H7 (cell line): ENCODE measurements at regions not wholly inside any gene's neighbourhood (a gene's known extent, or its start where the extent isn't known, plus 50 kb on each side); places are given as distances from the start of the nearest gene placed in this dataset.

Experiments used
- DNase-seq: peaks from one replicate; pipeline ENCODE4 v3.0.0; 2012
- H3K27me3 ChIP-seq: 2 replicates; pipeline ENCODE4 v1.6.0; 2011; ENCODE audit warnings: mild to moderate bottlenecking, low read length; ENCODE audit not compliant: control insufficient read depth, insufficient read depth
- H3K36me3 ChIP-seq: replicated peaks from 2 replicates; pipeline ENCODE4 v1.5.1; 2011; ENCODE audit warnings: low read length; ENCODE audit not compliant: control insufficient read depth, insufficient read depth
- H3K4me3 ChIP-seq: 2 replicates; pipeline ENCODE4 v1.5.1; 2011; ENCODE audit warnings: low read depth, mild to moderate bottlenecking, control low read depth, low read length, moderate library complexity; ENCODE audit not compliant: insufficient read depth

DNA sequence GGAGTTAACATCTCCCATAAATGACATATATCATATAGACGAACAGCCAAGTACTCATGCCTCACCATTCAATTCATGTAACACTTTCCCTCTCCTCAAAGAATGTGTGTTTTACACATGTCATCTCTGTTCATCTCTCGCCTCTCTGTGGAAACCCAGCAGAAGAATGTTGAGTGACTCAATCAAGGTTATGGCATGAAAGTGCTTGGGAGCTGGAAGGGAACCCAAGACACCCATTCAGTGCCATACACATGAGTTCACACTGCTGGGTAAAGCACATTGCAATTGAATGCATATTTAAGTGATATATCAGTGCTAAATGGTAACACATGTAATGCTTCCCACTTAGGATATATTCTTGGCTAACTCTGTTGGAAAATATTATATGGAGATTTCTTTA is 322.9 kb downstream of the PTEN start:
- DNase-seq = no peak
- H3K36me3 ChIP-seq = no peaks in the 10 kb centered on the region
- no peaks in the 10 kb centered on the region for H3K27me3 ChIP-seq
- H3K4me3 ChIP-seq = no peak overlapping the region

GRCh38 chr10:88187472-88187871 is 324.0 kb downstream of the PTEN start:
- DNase-seq = no peak
- H3K27me3 ChIP-seq = no peaks in the 10 kb centered on the region
- H3K4me3 ChIP-seq = no peak overlapping the region
- no peaks in the 10 kb centered on the region for H3K36me3 ChIP-seq

- DNase-seq = no peak
- H3K4me3 ChIP-seq = no peak overlapping the region
Observed at GRCh38 chr10:88190123-88190522, 326.7 kb downstream of the PTEN start.

GRCh38 chr10:88190540-88191235 is 327.3 kb downstream of the PTEN start:
- Histone ChIP-seq H3K4me3 (no peak overlapping the region), H3K27me3 (no peaks in the 10 kb centered on the region), H3K36me3 (no peaks in the 10 kb centered on the region)
- no peak for DNase-seq

More at GRCh38 chr10:88190123-88190522, 326.7 kb downstream of the PTEN start:
- Histone ChIP-seq H3K36me3 (no peaks in the 10 kb centered on the region), H3K27me3 (no peaks in the 10 kb centered on the region)

GRCh38 chr10:88193018-88193417 is 329.6 kb downstream of the PTEN start:
- DNase-seq = no peak
- Histone ChIP-seq H3K27me3 (no peaks in the 10 kb centered on the region), H3K36me3 (no peaks in the 10 kb centered on the region), H3K4me3 (no peak overlapping the region)

DNA sequence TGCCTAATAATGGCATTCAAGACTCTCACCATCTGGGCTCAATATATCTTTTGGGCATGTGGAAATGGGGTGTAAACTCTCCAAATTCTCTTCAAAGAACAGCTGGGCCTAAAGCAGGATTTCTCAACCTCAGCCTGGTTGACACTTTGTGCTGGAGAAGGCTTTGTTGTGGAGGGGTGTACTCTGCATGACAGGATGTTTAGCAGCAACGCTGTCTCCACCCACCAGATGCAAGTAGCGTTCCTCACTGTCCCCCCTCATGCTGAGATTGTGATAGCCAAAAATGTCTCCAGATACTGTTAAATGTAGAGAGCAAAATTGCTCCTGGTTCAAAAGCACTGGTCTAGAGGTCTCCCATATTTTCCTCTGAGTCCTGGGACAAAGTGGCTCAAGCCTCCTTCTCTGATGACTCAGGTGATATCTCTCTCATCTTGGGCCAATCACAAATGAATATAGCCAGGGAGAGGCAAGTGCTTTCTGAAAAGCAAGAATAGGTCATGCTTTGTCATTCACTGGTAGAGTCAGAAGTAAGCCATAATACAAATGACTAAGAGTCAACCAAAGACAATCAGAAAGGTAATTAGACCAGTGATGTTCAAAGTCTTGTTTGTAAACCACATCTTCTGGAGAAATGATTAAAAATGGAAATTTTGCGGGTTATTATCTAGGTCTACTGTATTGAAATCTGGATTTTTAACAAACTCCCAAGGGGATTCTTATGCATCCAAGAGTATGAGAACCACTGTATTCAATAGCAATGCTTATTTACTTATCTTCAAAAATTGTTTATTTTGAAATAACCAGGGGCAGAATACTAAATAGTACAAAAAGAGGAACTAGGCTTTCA is 330.8 kb downstream of the PTEN start:
- H3K27me3 ChIP-seq = no peaks in the 10 kb centered on the region
- DNase-seq = no peak
- no peaks in the 10 kb centered on the region for H3K36me3 ChIP-seq
- H3K4me3 ChIP-seq = no peak overlapping the region

DNA sequence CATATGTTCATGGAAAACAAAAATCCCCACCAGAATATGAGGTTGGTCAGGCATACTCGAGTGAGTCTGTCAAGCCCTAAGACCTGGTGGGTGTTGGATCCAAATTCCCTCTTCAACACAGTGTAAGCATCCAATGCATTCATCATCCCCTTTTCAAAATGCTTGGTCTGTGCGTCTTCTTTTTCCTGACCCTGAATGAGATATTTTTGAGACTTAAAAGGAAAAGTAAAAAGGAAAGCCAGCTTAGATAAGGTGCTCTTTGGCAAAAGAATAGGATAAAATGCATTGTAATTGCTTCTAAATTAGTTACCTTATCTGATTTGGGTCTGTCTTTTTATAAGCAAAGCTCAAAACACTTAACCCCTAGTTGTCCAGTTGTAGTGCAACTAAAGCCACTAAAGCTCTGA is 331.5 kb downstream of the PTEN start:
- no peak overlapping the region for H3K4me3 ChIP-seq

GRCh38 chr10:88195841-88196240 is 332.4 kb downstream of the PTEN start:
- H3K36me3 ChIP-seq = no peaks in the 10 kb centered on the region
- H3K27me3 ChIP-seq = no peaks in the 10 kb centered on the region
- DNase-seq = no peak
- H3K4me3 ChIP-seq = no peak overlapping the region

More for the DNA sequence above, 331.5 kb downstream of the PTEN start:
- no peak for DNase-seq
- no peaks in the 10 kb centered on the region for H3K27me3 ChIP-seq
- no peaks in the 10 kb centered on the region for H3K36me3 ChIP-seq

GRCh38 chr10:88196291-88196690 is 332.9 kb downstream of the PTEN start:
- H3K36me3 ChIP-seq = no peaks in the 10 kb centered on the region
- DNase-seq = no peak
- no peak overlapping the region for H3K4me3 ChIP-seq
- H3K27me3 ChIP-seq = no peaks in the 10 kb centered on the region

DNA sequence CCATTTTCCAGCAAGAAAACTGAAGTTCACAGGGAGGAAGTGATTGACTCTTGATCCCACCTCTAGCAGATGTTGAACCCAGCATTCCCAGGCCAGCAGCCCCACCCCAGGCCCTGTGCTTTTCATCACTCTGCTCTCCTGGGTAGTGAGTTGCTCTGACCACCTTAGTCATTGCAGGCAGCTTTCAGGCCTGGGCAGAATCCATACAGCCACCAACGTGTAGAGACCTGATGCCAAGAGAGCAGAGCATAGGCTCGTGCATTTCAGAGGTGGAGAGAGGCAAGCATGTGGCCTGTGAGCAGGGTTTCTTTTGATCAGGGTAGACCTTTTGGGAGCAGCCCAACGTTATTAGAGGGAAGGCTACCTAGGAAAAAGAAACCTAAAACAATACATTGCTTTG is 334.6 kb downstream of the PTEN start:
- Histone ChIP-seq H3K36me3 (no peaks in the 10 kb centered on the region), H3K27me3 (no peaks in the 10 kb centered on the region), H3K4me3 (no peak overlapping the region)
- no peak for DNase-seq

GRCh38 chr10:88200312-88201032 is 337.0 kb downstream of the PTEN start:
- H3K27me3 ChIP-seq = no peaks in the 10 kb centered on the region
- H3K4me3 ChIP-seq = no peak overlapping the region
- no peaks in the 10 kb centered on the region for H3K36me3 ChIP-seq
- DNase-seq = no peak

DNA sequence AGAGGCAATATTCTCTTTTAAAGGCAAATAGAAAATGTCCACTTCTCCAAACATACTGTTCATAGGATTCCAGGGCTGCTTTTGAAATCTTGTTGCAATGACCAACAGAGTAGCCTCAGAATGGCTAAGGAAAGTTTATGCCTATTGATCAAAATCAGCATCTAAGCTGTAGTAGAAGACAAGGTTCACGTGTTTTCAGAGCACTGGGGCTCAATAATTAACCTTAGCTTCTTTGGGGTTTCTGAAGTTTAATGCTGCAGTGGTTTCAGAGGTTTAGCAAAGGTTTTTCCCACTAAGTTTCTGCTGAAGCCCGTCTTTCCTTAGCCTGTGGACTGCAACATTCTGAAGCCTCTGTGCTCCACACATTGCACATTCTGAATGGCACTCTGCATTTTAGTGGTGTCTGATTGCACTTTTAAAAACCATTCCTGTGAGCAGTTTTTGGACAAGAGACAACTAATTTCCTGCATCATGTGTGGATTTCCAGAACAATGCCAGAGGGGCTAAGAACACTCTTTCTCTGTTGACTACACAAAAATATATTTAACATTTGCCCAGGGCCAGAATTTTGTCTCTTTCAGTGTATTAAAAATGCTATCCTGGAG is 342.5 kb downstream of the PTEN start:
- H3K4me3 ChIP-seq = no peak overlapping the region
- no peaks in the 10 kb centered on the region for H3K27me3 ChIP-seq
- no peaks in the 10 kb centered on the region for H3K36me3 ChIP-seq
- DNase-seq = no peak

- Histone ChIP-seq H3K27me3 (no peaks in the 10 kb centered on the region), H3K4me3 (no peak overlapping the region), H3K36me3 (no peaks in the 10 kb centered on the region)
- no peak for DNase-seq
Observed at GRCh38 chr10:88207121-88207546, 343.7 kb downstream of the PTEN start.

GRCh38 chr10:88209231-88209630 is 345.8 kb downstream of the PTEN start:
- DNase-seq = no peak
- H3K4me3 ChIP-seq = no peak overlapping the region
- H3K27me3 ChIP-seq = no peaks in the 10 kb centered on the region
- H3K36me3 ChIP-seq = no peaks in the 10 kb centered on the region
